ENCODE measurements at regions not wholly inside any gene's neighbourhood (a gene's known extent, or its start where the extent isn't known, plus 50 kb on each side); places are given as distances from the start of the nearest gene placed in this dataset.

DNA sequence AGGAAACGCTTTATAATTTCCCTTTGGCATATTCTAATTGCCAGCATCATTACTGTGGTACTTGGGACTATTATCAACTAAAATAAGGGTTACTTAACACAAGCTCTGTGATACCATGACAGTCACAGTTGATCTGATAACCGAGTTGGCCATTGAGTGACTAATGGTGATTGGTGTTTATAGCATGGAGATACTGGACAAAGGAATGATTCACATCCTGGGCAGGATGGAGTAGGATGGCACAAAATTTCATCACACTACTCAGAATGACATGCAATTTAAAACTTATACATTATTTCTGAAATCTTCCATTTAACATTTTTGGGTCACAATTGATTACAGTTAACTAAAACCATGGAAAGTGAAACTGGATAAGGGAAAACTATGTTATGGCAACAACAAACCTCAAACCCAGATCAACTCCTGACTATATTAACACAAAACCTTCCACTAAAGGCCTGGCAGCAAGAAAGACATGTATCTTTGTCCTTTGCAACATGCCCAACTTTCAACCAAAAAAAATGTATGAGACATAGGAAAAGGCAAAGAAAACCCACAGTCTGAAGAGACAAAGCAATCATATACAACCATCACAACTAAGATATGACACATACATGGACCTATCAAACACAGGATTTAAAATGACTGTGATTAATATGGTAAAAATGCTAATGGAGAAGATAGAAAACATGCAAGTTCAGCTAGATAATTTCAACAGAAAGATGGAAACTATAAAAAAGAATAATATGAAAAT is 208.5 kb upstream of the NRP1 start:
- no peak for DNase-seq

DNA sequence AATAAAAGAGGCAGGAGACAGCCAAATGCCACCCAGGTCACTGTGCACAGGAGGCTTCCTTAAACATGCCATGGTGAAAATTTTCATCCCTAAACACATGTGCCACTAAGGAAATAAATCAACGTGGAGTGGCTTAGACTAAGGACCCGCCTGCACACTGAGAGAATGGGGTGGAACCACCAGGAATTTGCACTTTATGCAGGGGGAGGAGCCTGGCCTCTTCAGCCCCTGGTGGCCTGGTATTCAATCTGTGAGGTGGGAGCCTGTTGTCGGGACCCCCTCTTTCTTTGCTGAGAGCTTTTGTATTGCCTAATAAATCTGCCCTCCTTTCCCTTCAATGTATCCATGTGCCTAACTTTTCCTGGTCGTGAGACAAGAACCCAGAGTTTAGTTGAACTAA is 204.6 kb upstream of the NRP1 start:
- no peak for DNase-seq

DNA sequence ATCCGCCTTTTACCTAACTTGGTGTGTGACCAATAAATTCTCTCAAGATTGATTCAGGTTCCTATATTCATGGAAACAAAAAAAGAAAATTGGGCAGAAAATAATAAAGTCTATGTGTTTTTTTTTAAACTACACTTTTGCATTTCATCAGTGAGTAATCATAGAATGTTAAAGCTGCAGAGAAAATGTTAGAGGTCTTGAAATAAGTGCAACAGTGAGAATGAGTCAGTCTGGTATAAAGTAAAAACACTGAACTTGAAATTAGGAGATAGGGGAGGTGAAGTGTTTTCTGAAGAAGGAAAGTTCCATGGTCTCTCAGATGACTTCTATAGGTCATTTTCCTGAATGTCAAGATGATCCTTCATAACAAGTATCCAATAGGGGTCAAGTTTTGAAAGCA is 202.6 kb upstream of the NRP1 start:
- no peak for DNase-seq

DNA sequence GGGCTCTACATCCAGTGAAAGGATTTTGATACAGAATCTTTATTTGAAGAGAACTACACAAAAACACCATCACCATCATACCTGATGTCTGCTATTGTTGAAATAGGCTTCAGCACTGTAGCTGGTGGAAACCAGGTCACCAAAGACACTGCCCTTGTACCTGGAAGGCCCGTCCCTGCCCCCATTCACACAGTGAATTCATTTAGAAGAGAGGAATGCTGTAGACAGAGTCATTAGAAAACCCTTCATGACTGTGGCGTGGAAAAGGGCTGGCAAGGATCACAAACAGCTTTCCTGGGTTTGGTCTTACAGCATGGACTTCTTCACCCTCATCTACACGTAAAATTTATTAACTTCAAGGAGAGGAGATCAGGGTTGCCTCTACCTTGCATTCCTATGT is 202.0 kb upstream of the NRP1 start:
- no peak for DNase-seq

DNA sequence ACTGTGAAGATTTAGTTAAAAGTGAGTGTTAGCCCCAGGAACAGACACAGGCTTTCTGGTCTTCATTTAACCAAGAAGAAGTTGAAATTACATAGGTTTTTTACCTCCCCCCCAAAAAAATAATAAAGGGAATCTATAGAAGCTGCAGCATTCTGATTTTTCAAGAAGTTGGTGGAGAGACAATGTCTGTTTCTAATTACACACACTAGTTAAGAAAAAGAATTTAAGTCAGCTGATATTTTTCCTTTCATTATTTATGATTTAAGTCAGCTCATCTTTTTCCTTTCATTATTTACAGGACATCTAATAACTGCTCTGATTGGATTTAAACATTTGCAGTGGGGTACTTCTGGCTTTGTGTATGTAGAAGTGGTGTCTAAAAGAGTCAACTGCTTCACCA is 201.4 kb upstream of the NRP1 start:
- DNase-seq, result no peak

DNA sequence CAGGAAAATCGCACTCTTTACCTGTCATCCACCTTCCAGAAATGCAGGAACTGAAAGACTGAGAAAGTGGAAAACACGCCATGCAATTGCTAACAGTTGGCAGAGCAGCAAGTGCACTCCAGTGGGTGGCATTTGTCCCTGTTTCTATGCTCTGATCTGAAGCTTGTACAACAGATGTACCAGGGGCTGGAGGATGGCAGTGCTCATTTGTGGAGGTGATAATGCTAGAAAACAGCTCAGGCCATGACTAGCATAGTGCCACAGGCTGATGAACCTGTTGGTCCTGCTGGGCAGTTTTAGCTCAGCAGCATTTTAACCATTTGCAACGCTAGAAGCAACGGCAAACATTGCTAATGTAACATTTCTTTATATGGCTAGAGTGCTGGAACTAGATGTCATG is 199.9 kb upstream of the NRP1 start:
- DNase-seq, result no peak

DNA sequence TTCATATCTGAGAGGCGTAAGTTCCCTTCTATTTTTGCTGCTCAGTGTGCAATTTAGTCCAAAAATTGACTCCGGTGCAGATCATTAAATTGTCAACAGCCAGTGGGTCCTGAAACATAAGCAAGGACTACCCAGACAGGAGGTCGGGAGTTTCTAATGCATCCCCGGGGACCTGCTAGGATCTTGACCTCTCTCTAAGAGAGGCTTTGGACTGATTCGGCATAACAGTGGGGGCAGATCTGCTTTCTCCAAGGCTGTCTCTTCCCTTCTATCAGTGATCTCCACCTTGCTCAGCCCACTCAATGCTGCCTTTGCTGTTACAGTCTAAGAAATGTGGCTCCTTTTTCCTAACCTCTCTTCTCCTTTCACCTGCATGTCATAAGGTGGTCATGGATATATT is 199.1 kb upstream of the NRP1 start:
- DNase-seq, result no peak

DNA sequence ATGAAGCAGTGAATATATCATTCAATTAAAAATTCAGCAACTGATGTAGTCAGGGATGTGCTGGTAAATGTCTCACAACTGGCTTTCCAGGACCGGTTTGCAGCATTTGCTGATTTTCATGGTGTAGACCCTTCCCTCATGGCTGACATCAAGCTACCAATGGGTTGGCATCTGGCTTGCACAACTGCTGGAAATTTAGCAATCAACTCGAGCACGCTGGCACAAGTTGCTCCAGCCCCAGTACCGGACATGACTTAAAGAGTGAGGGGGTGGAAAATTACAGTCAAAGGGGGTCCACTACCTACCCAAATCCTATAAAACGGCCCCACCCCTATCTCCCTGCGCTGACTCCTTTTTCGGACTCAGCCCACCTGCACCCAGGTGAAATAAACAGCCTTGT is 198.4 kb upstream of the NRP1 start:
- no peak for DNase-seq

DNA sequence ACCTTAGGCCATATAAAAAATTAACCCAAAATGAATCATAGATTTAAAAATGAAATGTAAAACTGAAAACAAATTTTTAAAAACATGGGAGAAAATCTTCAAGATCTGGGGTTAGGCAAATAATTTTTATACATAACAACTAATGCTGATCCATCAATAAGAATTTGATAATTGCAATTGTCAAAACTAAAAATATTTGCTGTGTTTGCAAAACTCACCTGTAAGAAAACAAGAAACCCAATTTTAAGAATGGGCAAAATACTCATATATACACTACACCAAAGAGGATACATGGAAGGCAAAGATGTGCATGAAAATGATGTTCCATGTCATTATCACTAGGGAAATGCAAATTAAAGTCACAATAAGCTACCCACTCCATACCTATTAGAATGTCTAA is 194.8 kb upstream of the NRP1 start:
- no peak for DNase-seq

DNA sequence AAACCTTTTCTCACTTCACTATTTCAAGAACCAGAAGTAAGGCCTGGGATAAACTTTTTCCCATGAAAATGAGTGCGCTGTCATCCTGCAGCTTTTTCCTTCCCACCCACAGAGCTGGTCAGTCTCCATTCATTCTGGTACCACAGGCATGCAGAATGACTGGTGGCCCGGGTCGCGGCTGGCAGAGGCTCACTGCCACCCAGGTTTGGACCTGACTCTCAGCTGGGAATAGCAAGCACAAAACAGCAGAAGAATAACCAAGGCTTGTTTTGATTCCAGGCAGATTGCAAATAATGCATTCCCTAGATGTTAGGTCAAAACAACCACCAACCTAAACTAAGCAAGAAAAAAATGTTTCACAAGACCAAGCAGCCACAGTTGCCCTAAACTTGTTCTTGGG is 190.5 kb upstream of the NRP1 start:
- DNase-seq, result no peak

DNA sequence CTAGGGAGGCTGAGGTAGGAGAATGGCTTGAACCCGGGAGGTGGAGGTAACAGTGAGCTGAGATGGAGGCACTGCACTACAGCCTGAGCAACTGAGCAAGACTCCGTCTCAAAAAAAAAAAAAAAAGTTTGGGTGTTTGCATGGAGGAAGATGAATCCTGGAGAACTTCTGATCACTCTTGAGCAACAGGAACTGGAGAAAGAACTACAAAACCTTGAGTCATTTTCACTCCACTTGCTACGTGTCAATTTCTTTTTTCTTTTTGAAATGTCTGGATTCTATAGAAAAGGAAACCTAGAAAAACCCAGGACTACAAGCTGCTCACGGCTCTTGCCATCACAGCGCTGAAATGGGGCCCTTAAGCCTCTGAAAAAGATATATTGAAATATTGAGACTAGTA is 189.6 kb upstream of the NRP1 start:
- no peak for DNase-seq

DNA sequence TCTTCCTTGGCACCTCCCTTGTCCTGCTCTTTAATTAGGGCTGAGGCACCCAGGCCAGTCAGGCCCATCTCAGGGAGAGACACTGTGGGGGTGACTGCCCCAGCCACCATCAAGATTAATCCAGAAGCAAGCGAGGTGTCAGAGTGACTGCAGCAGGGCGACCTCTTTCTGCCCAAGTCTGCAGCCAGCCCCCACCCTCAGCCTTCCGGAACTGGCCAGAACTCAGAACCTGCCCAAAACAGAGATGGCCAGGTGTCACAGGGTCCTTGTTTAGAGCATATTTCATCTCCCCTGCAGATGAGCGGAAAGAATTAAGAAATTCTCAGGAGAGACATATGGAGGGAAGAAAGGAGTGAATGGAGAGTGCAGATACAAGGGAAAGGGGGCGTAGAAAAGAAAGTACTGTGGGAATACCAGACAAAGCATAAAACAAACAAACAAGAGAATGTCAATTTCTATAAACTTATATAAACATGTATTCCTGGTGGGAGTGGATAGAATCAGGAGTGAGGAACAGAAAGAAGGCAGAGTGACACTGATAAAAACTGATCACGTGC is 188.8 kb upstream of the NRP1 start:
- DNase-seq, result no peak

DNA sequence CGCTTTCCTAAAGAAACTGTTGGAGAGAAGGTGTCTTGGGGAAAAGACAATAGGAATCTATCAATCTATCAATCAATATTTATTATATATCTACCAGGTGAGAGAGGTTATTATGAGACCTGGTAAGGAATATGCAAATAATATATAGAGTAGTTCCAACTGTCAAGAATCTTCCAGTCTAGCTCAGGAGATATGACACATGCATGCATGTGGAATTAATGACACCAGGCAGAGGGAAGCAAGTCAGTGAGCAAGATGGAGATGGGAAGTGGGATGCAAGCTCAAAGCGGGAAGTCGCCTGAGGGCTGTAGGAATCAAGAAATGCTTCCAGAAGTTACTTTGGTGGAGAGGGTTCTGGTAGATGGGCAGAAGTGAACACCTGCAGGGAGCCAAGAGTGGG is 187.4 kb upstream of the NRP1 start:
- no peak for DNase-seq

DNA sequence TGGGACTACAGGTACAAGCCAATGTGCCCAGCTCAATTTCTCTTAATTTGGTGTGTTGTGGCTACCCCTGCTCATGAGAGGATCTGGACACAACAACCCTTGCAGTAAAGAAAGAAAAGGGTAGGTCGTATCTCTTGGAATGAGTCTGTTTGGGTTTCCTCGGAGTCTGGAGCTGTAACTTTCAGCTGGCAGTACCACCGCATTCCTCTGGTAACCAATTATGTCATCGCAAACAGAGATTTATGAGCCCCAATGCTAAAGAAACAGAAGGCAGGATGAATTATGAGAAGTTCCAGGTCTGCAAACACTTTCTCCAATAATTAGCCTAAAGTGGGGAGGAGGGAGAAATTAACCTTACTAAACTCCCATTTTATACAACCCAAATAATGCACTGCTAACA is 186.6 kb upstream of the NRP1 start:
- DNase-seq, result no peak

DNA sequence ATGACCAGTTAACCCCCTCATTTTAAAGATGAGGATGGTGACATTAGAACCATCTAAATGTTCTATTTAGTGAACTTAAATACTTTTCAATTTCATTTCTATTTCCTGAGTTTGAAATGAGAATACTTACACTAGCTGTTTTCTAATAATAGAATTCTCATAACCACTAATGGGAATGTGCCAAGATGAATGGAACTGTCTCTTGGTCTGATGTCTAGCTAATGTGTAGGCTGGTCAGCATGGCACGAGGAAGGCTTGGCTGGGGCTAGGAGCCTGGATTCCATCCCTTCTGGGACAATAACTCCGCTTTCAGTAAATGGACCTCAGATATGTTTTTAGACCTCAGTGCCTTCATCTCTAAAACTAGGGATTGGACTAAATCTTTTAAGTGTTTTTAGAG is 185.8 kb upstream of the NRP1 start:
- no peak for DNase-seq

DNA sequence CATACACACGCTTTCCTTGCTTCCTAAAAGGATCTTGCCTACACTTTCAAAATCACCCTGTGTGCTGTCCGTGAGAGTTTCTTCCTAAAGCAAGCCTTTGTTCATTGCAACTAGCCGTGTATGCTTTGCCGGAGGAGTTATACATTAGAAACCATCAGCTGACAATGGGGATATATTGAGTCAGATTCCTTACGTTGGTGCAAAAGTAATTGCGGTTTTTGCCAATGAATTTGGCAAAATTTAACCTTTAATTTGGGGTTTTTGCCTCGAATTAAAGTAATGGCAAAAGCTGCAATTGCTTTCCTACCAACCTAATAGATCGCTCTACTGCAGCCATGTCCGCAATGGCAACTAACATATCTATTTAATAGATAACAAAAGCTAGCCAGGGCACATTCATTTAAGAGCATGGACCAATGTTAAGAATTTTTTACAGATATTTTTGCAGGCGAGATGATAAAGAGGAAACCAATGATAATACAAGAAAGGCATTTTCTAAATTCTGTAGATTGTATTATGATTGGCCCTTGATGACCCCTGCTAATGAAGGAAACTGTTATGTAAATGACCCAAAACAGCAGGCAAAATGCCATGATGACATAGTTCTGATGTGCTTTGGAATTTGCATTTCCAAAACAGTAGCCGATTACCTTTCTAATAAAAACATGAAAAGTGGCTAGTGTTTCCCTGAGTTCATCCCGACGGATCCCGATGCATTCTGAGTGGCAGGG is 184.8 kb upstream of the NRP1 start:
- DNase-seq, result no peak

DNA sequence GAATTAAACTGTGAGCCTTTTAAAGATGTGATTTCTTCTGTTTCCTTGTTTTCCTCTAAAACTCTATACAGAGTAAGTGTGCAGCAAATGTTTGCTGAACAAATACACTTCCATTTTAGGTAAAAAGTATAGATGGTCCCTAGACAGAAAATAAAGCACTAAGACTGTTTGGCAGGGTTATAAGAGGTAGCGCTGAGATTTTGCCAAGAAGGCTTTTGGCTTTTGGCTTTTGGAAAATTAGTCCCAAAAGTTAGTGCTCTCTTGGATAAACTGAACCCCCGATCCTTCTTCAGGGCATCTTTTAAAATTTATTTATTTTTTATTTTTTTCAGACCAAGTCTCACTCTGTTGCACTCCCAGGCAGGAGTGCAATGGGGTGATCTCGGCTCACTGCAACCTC is 175.7 kb upstream of the NRP1 start:
- DNase-seq, result no peak

DNA sequence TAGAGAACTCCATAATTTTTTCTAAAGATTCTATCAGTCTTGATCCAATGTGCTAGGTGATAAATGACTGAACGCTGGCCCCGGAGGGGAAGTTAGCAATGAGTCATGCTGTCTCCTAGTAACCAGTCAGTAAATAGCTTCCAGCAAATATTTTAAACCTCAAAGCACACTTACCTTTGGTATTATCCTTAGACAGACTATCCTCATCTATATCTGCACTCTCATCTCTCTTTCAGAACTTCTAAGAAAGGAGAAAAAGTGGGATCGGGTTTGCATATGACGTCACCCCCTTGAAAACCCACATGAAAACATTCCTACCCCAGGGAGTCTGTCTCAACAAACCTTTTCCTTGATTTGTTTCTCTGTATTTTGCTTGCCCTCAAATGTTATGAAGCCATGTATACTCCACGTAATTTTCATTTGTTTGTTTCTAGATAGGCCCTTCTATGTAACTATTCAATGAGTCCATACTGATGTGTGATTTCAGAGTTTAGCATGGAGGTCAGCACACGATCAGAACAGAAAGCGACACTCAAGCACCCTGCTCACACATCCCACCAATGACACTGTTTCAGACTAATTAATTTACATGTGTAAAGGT is 174.9 kb upstream of the NRP1 start:
- DNase-seq, result peak in 1 of 2 donors; percentile 23

DNA sequence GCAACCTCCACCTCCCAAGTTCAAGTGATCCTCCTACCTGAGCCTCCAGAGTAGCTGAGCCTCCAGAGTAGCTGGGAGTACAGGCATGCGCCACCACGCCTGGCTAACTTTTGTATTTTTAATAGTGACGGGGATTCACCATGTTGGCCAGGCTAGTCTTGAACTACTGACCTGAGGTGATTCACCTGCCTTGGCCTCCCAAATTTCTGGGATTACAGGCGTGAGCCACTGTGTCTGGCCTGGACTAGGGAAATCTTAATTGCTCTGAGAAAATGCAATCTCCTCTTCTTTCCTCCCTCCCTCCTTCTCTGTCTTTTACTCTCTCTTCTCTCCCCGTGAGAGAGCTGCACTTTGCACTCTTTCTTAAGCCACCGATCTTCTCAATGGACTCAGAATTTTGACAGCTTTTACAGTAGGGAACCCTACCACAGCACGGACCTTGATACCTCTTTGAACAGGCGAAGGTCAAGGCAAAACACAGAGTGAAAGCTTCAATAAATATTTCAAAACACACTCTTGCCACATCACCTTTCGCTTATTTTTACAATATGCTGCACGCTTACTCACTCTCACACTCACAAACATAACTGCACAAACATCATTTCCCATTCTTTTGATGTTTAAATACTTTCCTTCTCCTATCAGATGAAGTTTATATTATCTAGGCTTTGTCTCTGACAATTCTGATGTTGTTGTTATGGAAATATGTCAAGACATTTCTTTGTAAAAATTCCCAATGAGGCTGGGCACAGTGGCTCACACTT is 173.4 kb upstream of the NRP1 start:
- DNase-seq, result no peak

DNA sequence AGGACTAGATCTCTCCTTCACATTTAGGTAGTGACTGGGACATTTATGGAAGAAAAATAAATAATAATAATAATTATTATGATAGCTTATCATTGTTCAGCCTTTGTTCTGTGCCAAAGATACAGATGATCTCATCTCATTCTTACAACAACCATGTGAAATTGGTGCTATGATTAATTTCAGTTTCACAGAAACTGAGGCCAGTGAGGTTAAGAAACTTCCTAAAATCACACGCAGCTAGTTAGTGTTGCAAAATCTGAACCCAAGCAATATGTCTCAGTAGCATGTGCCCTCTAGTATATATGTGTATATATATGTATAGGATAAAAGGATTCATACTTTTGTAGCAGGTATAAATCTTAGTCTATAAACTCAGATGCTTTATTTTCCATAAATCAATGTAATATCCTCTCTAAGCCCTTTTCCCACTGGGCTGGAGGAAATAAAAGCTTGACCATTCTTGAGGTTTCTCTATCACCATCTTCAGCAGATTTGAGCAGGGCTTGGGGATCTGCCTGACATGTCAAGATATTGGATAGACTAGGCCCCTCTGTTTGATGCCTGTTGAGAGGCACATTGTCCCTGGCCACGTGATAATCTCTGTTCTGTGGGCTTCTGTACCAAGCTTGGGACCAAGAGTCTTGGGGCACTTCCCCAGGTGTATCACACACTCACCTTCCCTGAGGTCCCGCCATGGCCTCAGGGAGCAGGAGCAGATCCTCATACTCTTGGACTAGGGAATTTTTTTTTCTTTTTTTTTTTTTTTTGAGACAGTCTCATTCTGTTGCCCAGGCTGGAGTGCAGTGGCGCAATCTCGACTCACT is 172.6 kb upstream of the NRP1 start:
- no peak for DNase-seq

DNA sequence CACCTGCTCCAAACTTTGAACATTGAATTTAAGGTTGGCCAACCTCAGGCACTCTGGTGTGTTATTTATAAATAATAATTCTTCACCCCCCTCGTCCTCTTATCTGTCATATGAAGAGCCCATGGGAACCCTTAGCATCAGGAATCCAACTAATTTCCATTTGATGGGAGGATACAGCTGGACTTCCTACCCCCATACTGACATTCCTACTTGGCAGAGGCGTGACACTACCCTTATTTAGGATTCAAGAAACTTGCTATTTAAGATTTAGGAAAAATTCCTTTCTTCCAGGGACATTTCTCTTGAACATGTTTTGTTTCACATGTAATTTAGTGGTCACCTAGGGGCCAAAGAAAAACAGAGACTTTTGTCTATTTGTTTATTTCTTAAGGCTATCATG is 171.9 kb upstream of the NRP1 start:
- DNase-seq, result no peak
